A549 (cell line): ENCODE measurements at regions not wholly inside any gene's neighbourhood (a gene's known extent, or its start where the extent isn't known, plus 50 kb on each side); places are given as distances from the start of the nearest gene placed in this dataset.

Source experiments
- ATAC-seq, 2 experiments: fragments of 200-7000 bp in 1 of 2; fragments of >200 bp in 1 of 2; cut with Nextera tagmentation in 1 of 2; cut with Tn5 transposase in 1 of 2; 3 replicates each; pipeline versions ENCODE4 v1.8.0 to v1.9.1; 2018 to 2020; ENCODE audit warnings: mild to moderate bottlenecking in 1 of 2, moderate library complexity in 1 of 2
- CTCF ChIA-PET: fragments of 300-600 bp; sonication (Branson Sonifier 250); formaldehyde crosslinking; extraction: SDS; loops from one replicate; lab custom pipeline; 2021; ENCODE audit warnings: antibody characterized with exemption, inconsistent platforms; lab: Yijun Ruan, JAX
- POLR2A ChIA-PET: fragments of 350-600 bp; formaldehyde crosslinking; extraction: SDS; loops from one replicate; lab custom pipeline; 2021; ENCODE audit warnings: antibody characterized with exemption, inconsistent platforms; lab: Yijun Ruan, JAX
- DNase-seq, 2 experiments: peaks; one replicate each; pipeline versions ENCODE4 v3.0.0 to v3.0.0-alpha.2; 2011 to 2016; ENCODE audit warnings: low read depth in 1 of 2, low spot score in 1 of 2
- FAIRE-seq: peaks from 2 replicates; lab custom pipeline; 2011; peaks lifted over from hg19 to GRCh38; lab: Jason Lieb, UNC
- H3K27ac ChIP-seq, 2 experiments: fragments of >200 bp; sonication (Bioruptor Twin); formaldehyde crosslinking; 3 replicates each; pipeline ENCODE4 v1.5.1; 2016 to 2017
- H3K4me1 ChIP-seq: fragments of >200 bp; sonication (Bioruptor Twin); formaldehyde crosslinking; 3 replicates; pipeline ENCODE4 v1.6.1; 2016
- H3K4me2 ChIP-seq: fragments of >200 bp; sonication (Bioruptor Twin); formaldehyde crosslinking; 3 replicates; pipeline ENCODE4 v1.6.1; 2016
- H3K4me3 ChIP-seq: fragments of >200 bp; sonication (Bioruptor Twin); formaldehyde crosslinking; 3 replicates; pipeline ENCODE4 v1.5.1; 2016
- H3K9me3 ChIP-seq: fragments of >200 bp; sonication (Bioruptor Twin); formaldehyde crosslinking; 3 replicates; pipeline ENCODE4 v1.6.1; 2016
- CBX2 ChIP-seq: fragments of 200-600 bp; sonication (generic); IDR thresholded peaks from 2 replicates; pipeline ENCODE4 v1.6.1; 2016; ENCODE audit warnings: low read depth, mild to moderate bottlenecking, borderline replicate concordance
- EHMT2 ChIP-seq: fragments of 200-600 bp; sonication (generic); IDR thresholded peaks from 2 replicates; pipeline ENCODE4 v1.6.1; 2016; ENCODE audit warnings: antibody characterized with exemption, low read depth, mild to moderate bottlenecking, moderate library complexity
- FOSL2 ChIP-seq, 2 experiments: fragments of 450-650 bp in 1 of 2; fragments of >200 bp in 1 of 2; sonication (Bioruptor Twin) in 1 of 2; formaldehyde crosslinking; IDR thresholded peaks; 2 replicates each; pipeline versions ENCODE4 v1.5.0 to v1.6.1; 2016 to 2020; ENCODE audit warnings: mild to moderate bottlenecking in 1 of 2, moderate library complexity in 1 of 2
- HOXB5 ChIP-seq: fragments of 250-450 bp; sonication (Bioruptor Pico); IDR thresholded peaks from 2 replicates; pipeline ENCODE4 v1.5.0; 2020; ENCODE audit warnings: mild to moderate bottlenecking, moderate library complexity
- JUNB ChIP-seq: fragments of >200 bp; sonication (Bioruptor Twin); formaldehyde crosslinking; IDR thresholded peaks from 2 replicates; pipeline ENCODE4 v1.6.1; 2016
- KDM5A ChIP-seq: fragments of 200-600 bp; sonication (generic); IDR thresholded peaks from 2 replicates; pipeline ENCODE4 v1.6.1; 2016; ENCODE audit warnings: antibody characterized with exemption, mild to moderate bottlenecking
- MAFK ChIP-seq: fragments of 450-650 bp; IDR thresholded peaks from 2 replicates; pipeline ENCODE4 v1.6.1; 2014; ENCODE audit not compliant: partially characterized antibody
- MAX ChIP-seq: IDR thresholded peaks from 2 replicates; pipeline ENCODE4 v1.6.1; 2012
- MYC ChIP-seq: IDR thresholded peaks from 2 replicates; pipeline ENCODE4 v1.6.1; 2012; ENCODE audit warnings: mild to moderate bottlenecking, inconsistent platforms, low read length, improper control_type of control experiment, borderline replicate concordance
- NFE2L2 ChIP-seq: fragments of 150-350 bp; conservative IDR thresholded peaks from 2 replicates; pipeline ENCODE4 v1.6.1; 2014; ENCODE audit warnings: low read length
- PHF8 ChIP-seq: fragments of 200-600 bp; sonication (generic); IDR thresholded peaks from 2 replicates; pipeline ENCODE4 v1.6.1; 2016; ENCODE audit warnings: low read depth, mild to moderate bottlenecking, antibody characterized with exemption, moderate library complexity, borderline replicate concordance
- POLR2AphosphoS2 ChIP-seq: conservative IDR thresholded peaks from 2 replicates; pipeline ENCODE4 v1.6.1; 2012; ENCODE audit warnings: low read length, improper control_type of control experiment, inconsistent platforms
- RAD21 ChIP-seq, 2 experiments: fragments of >200 bp in 1 of 2; sonication (Bioruptor Twin) in 1 of 2; formaldehyde crosslinking in 1 of 2; IDR thresholded peaks in 1 of 2; conservative IDR thresholded peaks in 1 of 2; 2 replicates in 1 of 2; 3 replicates in 1 of 2; pipeline ENCODE4 v1.6.1; 2012 to 2018; ENCODE audit warnings: inconsistent platforms in 1 of 2
- RARB ChIP-seq: fragments of 250-450 bp; sonication (Bioruptor Pico); IDR thresholded peaks from 2 replicates; pipeline ENCODE4 v1.8.0; 2021; ENCODE audit warnings: mild to moderate bottlenecking, moderate library complexity
- RFX5 ChIP-seq: fragments of 450-650 bp; IDR thresholded peaks from 2 replicates; pipeline ENCODE4 v1.7.1; 2014; ENCODE audit warnings: antibody characterized with exemption, mild to moderate bottlenecking, moderate library complexity
- TP53 ChIP-seq: fragments of 250-450 bp; sonication (Bioruptor Pico); IDR thresholded peaks from 2 replicates; pipeline ENCODE4 v1.5.0; 2021; ENCODE audit warnings: mild to moderate bottlenecking, moderate library complexity
- USF2 ChIP-seq: fragments of 450-650 bp; IDR thresholded peaks from 2 replicates; pipeline ENCODE4 v1.6.1; 2014; ENCODE audit warnings: antibody characterized with exemption
- WGBS: methylation state at CpG from one replicate; pipeline ENCODE4 v1.1.6; 2017; ENCODE audit errors: missing lambda C conversion rate; 5-methylcytosine and 5-hydroxymethylcytosine counted together
- TF ChIP-seq, protein P1 (sequence below): IDR thresholded peaks from 2 replicates; pipeline ENCODE4 v1.6.1; 2012; ENCODE audit warnings: low read depth, borderline replicate concordance
- TF ChIP-seq, protein P2 (sequence below): fragments of >200 bp; sonication (Bioruptor Twin); formaldehyde crosslinking; IDR thresholded peaks from 3 replicates; pipeline ENCODE4 v1.5.1; 2016
- TF ChIP-seq, protein P3 (sequence below): fragments of 250-450 bp; sonication (Bioruptor Pico); IDR thresholded peaks from 2 replicates; pipeline ENCODE4 v1.5.0; 2020; ENCODE audit warnings: low read depth, mild to moderate bottlenecking, moderate library complexity
- TF ChIP-seq, protein P4 (sequence below): IDR thresholded peaks from 2 replicates; pipeline ENCODE4 v1.6.1; 2012

DNA sequence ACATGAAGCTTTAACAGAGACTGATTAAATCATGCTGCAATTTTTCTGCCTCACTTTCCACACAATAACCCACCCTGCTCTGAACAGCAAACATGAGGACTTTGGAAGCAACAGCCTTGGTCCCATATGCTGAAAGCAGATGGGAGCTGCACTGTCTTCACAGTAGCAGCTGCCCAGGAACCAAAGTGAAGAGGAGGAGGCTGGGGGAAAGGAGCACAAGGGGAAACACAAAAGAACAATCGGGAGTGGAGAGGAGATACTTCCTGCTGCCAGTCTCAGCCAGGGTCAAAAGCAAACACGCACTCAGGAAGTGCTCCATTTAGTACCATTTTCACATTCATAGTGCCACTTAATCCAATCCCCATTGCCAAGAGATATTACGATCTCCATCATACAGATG lies 183.3 kb upstream of the PUM3 start:
- no peak for FAIRE-seq
- WGBS: 3% methylated on average over 3 of the region's 3 CpGs

DNA sequence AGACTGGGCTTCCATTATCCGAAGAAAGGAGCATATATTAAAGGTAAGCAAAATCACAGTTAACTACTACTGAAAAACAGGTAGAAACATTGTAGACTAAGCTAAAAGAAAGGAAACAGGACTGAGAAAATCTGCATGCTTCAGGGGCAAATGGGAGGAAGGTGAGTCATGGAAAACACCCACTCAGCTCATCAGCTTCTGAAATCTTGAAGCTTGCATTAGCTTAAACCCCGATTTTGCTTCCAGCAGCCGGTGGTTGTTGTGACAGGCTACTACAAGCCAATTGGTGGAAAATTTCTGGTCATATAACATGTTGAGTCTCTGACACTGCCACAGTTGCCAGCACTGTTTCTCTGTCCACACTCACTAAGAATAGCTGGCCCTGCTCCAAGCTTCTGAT lies 179.6 kb upstream of the PUM3 start:
- TF ChIP-seq, protein P1, sequence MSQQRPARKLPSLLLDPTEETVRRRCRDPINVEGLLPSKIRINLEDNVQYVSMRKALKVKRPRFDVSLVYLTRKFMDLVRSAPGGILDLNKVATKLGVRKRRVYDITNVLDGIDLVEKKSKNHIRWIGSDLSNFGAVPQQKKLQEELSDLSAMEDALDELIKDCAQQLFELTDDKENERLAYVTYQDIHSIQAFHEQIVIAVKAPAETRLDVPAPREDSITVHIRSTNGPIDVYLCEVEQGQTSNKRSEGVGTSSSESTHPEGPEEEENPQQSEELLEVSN: no peak
- no peak for TF ChIP-seq TP53 (CRISPR knock-in tag)
- TF ChIP-seq HOXB5: no peak
- TF ChIP-seq RAD21 (conservative IDR thresholded peaks at IDR 0.05 in 1 of 2, IDR thresholded peaks at IDR 0.05 in 1 of 2): no peak
- TF ChIP-seq PHF8: no peak
- TF ChIP-seq, protein P2, sequence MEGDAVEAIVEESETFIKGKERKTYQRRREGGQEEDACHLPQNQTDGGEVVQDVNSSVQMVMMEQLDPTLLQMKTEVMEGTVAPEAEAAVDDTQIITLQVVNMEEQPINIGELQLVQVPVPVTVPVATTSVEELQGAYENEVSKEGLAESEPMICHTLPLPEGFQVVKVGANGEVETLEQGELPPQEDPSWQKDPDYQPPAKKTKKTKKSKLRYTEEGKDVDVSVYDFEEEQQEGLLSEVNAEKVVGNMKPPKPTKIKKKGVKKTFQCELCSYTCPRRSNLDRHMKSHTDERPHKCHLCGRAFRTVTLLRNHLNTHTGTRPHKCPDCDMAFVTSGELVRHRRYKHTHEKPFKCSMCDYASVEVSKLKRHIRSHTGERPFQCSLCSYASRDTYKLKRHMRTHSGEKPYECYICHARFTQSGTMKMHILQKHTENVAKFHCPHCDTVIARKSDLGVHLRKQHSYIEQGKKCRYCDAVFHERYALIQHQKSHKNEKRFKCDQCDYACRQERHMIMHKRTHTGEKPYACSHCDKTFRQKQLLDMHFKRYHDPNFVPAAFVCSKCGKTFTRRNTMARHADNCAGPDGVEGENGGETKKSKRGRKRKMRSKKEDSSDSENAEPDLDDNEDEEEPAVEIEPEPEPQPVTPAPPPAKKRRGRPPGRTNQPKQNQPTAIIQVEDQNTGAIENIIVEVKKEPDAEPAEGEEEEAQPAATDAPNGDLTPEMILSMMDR: no peak
- no peak for TF ChIP-seq KDM5A
- TF ChIP-seq, protein P3, sequence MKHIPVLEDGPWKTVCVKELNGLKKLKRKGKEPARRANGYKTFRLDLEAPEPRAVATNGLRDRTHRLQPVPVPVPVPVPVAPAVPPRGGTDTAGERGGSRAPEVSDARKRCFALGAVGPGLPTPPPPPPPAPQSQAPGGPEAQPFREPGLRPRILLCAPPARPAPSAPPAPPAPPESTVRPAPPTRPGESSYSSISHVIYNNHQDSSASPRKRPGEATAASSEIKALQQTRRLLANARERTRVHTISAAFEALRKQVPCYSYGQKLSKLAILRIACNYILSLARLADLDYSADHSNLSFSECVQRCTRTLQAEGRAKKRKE (CRISPR knock-in tag): no peak
- TF ChIP-seq MYC: no peak
- TF ChIP-seq EHMT2: no peak
- ATAC-seq: no peak
- FAIRE-seq: no peak
- WGBS: 0% methylated on average over 3 of the region's 3 CpGs
- Histone ChIP-seq H3K27ac (no peak overlapping the region), H3K4me3 (no peak overlapping the region), H3K9me3 (no peaks in the 10 kb centered on the region), H3K4me1 (no peaks in the 10 kb centered on the region), H3K4me2 (no peak overlapping the region)
- ChIA-PET POLR2A (no interaction called here), CTCF (interaction anchor here (1.2 kb wide), 1 partner anchor 16 kb away, joined by 3 read pairs; no protein-coding TSS in a partner anchor)
- DNase-seq: no peak

More for the DNA sequence above, 183.3 kb upstream of the PUM3 start:
- Histone ChIP-seq H3K4me3 (no peak overlapping the region), H3K27ac (no peak overlapping the region), H3K9me3 (no peaks in the 10 kb centered on the region), H3K4me2 (no peak overlapping the region), H3K4me1 (no peaks in the 10 kb centered on the region)
- no peak for DNase-seq
- ChIA-PET CTCF (no interaction called here), POLR2A (no interaction called here)
- no peak for ATAC-seq
- TF ChIP-seq JUNB (no peak), POLR2AphosphoS2 (no peak), TP53 (CRISPR knock-in tag) (no peak), MAX (no peak), CBX2 (no peak), RFX5 (no peak), USF2 (no peak), FOSL2 (IDR thresholded peaks at IDR 0.05) (no peak), FOSL2 (CRISPR knock-in tag; IDR thresholded peaks at IDR 0.05) (no peak), MAFK (no peak), RARB (no peak), NFE2L2 (no peak)
- TF ChIP-seq, protein P3 (CRISPR knock-in tag): no peak
- TF ChIP-seq, protein P4, sequence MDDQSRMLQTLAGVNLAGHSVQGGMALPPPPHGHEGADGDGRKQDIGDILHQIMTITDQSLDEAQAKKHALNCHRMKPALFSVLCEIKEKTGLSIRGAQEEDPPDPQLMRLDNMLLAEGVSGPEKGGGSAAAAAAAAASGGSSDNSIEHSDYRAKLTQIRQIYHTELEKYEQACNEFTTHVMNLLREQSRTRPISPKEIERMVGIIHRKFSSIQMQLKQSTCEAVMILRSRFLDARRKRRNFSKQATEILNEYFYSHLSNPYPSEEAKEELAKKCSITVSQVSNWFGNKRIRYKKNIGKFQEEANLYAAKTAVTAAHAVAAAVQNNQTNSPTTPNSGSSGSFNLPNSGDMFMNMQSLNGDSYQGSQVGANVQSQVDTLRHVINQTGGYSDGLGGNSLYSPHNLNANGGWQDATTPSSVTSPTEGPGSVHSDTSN: no peak
